ENCODE measurements at regions not wholly inside any gene's neighbourhood (a gene's known extent, or its start where the extent isn't known, plus 50 kb on each side); places are given as distances from the start of the nearest gene placed in this dataset.

DNA sequence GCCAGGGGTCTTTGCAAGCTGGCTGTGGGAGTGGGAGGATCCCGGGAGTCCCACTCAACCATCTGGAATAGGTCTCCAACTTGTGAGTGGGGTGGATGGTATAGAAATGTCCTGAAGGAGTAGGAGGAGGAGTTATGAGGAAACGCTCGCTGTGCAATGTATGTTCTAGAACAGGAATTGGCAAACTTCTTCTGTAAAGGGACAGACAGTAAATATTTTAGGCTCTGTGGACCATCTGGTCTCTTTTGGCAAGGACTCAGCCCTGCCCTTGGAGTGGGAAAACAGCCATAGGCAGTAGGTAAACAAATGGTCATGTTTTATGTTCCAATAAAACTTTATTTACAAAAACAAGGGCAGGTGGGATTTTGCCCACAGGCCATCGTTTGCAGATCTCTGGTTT, 149.2 kb downstream of the NPIPB5 start:
- no peak for TF ChIP-seq STAT1 (IDR thresholded peaks at IDR 0.05; ENCODE audit: unreplicated experiment)
- TF ChIP-seq EZH2phosphoT487 (IDR thresholded peaks at IDR 0.05; ENCODE audit: unreplicated experiment): no peak
- TF ChIP-seq, protein P1, sequence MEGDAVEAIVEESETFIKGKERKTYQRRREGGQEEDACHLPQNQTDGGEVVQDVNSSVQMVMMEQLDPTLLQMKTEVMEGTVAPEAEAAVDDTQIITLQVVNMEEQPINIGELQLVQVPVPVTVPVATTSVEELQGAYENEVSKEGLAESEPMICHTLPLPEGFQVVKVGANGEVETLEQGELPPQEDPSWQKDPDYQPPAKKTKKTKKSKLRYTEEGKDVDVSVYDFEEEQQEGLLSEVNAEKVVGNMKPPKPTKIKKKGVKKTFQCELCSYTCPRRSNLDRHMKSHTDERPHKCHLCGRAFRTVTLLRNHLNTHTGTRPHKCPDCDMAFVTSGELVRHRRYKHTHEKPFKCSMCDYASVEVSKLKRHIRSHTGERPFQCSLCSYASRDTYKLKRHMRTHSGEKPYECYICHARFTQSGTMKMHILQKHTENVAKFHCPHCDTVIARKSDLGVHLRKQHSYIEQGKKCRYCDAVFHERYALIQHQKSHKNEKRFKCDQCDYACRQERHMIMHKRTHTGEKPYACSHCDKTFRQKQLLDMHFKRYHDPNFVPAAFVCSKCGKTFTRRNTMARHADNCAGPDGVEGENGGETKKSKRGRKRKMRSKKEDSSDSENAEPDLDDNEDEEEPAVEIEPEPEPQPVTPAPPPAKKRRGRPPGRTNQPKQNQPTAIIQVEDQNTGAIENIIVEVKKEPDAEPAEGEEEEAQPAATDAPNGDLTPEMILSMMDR (conservative IDR thresholded peaks at IDR 0.05; ENCODE audit: low read depth in 2 of 2): no peak
- no peak for TF ChIP-seq POLR2AphosphoS5 (IDR thresholded peaks at IDR 0.05; ENCODE audit: low read depth)
- TF ChIP-seq CREB1 (CRISPR knock-in tag; IDR thresholded peaks at IDR 0.05; ENCODE audit: low read depth): no peak
- TF ChIP-seq EZH2 (IDR thresholded peaks at IDR 0.05; ENCODE audit: low read depth, unreplicated experiment): no peak
- TF ChIP-seq ZNF114 (CRISPR knock-in tag; IDR thresholded peaks at IDR 0.05): no peak
